ENCODE measurements at regions not wholly inside any gene's neighbourhood (a gene's known extent, or its start where the extent isn't known, plus 50 kb on each side); places are given as distances from the start of the nearest gene placed in this dataset.

DNA sequence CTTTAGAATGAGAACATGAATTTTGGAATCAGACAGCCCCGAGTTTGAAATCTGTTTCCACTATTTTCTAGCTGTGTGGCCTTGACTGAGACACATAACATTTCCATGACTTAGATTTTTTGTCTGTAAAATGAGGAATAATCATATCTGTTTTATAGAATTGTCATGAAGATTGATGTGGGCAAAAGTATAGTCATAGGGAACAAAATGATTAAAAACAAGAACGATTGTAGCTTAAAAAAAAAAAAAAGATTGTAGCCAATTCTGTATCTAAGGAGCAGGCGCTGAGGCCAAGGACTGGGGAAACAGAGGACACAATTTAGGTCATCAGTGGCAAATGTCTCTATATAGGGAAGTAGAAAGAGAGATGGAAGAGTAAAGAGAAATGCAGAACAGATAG lies 201.6 kb upstream of the C1QTNF7 start:
- DNase-seq (ENCODE audit: low read depth, low spot score) = no peak

DNA sequence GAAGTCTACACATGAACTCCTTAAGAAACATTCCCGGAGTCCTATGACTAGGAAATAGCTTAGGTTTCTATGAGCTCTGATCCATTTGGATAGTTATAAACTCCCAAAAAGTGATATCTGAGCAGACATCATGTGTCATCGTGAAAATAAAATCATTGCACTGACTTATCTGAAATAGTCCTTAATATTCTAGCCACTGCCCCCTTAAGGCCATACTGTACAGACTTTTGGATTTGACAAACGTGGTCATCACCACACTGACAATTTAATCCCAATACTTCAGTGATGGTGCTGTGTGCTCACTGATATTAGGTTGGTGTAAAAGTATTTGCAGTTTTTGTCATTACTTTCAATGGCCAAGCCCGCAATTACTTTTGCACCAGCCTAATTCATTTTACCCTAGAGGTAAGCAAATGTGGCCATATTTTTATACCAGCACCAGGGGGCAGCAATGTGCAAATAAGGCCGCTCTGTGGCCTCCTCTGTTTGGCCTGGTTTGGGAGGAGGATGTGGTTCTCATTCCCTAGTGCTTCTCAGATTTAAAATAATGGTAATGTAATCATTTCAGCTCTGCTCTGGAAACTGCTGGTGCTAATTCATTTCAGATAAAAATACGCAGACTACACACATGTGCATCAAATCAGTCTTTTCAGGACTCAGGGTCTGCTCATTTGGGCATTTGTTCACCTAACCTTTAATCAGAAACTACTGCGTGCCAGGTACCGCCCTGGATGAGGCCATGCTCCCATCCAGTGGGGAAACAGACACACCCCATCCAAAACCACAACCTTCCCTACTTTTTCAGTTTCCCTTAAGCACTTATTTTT lies 196.4 kb upstream of the C1QTNF7 start:
- peak; percentile 10 for DNase-seq (ENCODE audit: low read depth, low spot score)

DNA sequence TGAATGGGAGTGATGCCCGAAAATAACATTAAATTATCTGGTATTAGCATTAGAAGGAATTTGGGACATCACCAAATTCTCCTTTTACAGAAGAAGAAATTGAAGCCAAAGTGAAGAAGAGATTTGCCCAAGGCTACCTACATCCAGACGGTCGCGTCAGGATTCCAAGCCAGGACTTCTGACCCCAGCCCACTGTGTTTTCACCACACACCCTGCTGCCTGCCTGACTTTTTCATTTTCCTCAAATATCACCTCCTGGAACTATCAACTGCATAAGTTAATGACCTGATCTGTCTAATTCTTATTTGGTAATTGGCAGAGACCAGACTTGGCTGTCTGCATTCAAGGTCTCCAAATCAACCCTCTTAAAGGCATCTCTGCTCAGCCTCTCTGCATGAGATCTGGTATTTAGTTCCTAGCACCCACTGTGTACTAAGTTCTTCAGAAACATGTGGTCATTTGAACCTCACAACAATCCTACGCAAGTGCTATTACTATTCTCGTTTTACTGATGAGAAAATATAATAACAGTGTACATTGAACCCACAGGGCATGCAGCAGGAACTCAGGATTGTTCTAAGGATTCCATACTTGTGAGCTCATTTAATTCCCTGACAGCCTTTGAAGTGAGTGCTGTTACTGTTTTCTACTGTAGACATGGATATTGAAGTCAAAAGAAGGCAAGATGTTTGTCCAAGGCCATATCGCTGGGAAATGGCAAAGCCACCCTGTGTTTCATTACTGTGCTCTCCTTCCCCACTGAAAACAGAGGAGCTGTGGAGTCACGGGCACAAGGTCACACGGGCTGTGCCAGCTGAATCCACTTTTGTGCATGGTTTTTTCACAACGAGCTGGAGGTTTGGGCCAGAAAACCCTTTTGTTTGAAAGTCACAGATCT lies 195.2 kb upstream of the C1QTNF7 start:
- DNase-seq (ENCODE audit: low read depth, low spot score) = no peak

DNA sequence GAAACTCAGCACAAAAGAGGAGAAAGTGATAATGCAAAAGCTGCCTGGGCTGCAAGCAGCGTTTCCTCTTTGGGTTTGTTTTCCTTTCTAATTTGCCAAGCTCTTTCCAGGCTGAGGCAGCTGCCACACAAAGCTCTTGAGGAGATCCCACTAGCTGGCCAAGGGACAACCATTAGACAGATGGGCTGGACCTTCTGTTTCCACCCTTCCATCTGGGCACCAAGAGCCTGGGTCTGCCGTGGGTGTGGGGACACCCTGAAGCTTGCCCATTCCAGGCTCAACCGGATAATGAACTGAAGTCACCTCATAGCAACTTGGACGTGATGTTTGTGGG lies 194.6 kb upstream of the C1QTNF7 start:
- no peak for DNase-seq (ENCODE audit: low read depth, low spot score)

DNA sequence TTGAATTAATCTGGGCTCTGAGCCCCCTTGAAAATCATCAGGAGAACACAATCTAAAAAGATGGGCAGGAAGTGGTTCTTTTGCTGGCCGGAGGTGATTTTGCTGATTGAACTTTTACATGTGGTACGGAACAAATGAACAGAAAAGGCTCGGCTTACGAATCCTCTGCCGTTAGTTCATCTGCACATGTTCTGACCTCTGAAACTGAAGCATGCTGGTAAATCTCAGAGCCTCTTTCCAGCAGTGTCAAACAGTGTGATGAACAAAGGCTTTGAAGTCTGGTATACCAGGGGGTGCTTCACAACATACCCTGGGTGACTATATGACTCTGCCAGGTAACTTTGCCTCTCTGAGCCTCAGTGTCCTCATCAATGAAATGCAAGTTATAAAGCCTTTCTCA lies 194.2 kb upstream of the C1QTNF7 start:
- no peak for DNase-seq (ENCODE audit: low read depth, low spot score)

DNA sequence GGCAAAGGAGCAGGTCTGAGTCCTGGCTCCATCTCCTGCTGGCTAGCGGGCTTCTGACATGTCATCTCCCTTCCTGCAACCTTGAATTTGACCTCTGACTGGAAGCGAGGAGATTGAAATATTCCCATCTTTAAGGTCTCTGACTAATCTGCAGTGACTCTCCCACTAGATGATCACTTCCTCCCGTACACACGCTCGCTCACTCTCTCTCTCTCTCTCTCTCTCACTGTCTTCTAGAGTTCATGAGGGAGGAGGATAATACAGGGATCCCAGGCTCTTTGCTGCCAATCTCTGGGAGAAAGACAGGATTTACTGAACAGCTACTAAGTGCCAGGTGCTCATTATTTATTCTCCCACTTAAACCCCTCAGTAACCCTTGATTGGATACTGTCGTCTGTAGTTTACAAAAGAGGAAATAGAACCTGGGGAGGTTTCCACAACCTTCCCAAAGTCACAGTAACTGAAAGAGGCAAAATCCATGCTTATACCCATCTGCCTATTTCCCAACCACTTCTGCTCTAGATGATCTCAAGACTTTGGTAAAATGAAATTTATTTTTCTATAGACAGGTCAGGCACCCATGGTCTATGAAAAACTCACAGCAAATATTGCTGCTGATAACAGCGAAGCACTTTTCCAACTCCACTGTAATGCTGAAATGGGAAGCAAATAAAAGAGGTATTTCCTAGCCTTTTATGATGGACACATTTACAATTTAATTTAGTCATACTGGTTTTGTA lies 193.5 kb upstream of the C1QTNF7 start:
- DNase-seq (ENCODE audit: low read depth, low spot score) = no peak

DNA sequence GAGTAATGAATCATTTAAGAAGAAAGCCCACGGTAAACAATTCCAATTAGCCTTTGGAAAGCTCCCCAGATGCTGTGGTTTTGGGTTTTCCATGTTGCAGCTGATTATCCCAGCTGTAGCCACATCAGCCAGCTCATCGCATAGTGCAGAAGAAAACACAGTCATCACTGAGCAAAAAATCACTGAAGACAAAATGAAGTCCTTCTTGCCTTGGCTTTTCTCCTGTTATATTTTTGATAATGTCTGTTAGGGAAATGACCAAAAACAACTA lies 193.0 kb upstream of the C1QTNF7 start:
- DNase-seq (ENCODE audit: low read depth, low spot score) = no peak

DNA sequence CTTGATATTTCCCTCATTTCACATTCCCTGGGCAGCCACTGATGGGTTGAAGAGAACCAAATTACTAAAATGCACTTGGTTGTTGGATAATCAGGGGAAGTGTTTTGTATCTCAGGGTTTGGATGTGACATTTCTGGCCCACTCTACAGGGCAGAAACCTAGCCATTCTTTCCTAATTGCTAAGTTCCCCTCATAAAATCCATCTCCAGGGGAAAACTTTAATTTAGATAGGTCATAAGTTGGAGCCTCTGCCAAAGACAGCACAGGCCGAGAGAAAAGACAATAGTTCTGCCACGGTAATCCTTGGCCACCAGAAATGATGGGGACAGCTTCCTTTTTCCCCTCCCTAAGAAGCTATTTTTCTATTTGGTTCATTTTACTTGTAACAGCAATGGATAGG lies 192.7 kb upstream of the C1QTNF7 start:
- DNase-seq (ENCODE audit: low read depth, low spot score) = no peak

DNA sequence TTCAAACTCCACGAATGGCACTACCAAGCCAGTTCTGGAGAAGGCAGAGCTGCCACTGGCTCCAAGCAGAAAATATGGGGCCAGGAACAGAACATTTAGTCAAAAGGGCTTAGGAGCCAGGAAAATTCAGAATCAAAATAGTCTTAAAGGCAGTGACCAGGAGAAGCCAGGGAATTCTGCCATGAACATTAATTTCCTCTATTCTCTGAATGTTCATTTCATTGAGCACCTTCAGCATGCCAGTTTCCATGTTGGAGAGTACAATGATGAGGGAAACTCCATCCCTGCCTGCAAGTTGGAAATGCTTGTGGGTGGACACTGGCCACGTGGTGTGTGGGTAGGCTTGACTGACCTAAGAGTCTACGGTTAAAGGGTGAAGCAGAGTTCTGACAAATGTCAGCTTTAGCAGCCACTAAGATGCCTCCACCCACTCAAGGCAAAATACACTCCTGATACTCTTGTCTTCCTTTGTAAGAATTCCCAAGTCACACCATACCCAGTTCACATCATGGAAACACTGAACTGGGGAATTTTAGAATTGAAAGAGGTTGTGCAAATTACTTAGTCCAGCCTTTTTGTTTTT lies 190.1 kb upstream of the C1QTNF7 start:
- DNase-seq (ENCODE audit: low read depth, low spot score) = no peak

DNA sequence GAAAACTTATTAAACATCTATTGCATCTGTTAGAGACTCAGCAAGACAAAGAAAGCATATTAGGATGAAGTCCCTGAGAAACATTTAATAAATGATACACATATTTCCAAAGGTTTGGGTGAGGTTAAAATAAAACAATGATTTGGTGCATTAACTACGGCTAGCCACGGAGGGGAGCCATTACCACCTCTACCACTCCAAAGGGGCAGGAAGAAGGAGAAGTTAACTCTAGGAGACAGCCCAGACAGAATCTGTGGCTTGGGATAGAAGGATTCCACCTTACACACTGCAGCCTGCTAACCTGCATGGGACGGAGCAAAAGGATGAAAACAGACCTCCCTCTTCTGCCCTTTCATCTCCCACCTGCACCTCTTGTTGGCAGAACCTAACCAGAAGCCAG lies 189.1 kb upstream of the C1QTNF7 start:
- no peak for DNase-seq (ENCODE audit: low read depth, low spot score)

DNA sequence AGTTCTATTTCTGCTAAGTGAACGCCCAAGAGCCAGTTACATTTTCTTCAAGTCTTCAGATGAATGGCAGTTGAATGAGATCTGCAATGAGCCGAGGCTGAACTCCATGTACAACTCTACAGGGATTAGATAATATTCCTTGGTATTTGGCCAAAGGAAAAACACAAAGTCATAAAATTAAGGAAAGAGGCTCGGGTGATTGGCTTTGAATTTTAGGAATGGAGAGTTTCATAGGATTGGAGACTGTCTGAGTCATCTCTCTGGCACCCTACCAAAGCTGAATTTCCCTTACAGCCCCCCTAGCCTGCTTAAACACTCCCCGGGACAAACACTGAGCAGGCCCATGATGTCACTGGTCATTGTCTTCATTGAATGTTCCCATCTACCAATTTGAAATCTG lies 188.0 kb upstream of the C1QTNF7 start:
- no peak for DNase-seq (ENCODE audit: low read depth, low spot score)

DNA sequence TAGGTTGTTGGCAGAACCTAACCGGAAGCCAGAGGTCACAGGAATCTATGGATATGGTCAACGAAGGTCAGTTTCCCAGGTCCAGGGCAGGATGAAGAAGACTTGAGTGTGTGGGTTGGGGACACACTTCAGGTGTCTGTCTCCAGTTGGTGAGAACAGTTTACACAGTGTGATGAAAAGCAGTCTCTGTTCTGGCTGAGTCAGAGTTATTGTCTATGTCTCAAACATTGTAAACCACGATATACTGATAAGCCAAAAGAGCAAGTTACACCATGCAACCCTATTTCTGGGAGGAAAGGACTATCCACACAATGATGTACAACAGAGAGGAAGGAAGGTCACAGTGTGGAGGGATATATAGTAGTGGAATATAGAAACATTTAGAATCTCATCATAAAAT lies 187.1 kb upstream of the C1QTNF7 start:
- DNase-seq (ENCODE audit: low read depth, low spot score) = no peak

DNA sequence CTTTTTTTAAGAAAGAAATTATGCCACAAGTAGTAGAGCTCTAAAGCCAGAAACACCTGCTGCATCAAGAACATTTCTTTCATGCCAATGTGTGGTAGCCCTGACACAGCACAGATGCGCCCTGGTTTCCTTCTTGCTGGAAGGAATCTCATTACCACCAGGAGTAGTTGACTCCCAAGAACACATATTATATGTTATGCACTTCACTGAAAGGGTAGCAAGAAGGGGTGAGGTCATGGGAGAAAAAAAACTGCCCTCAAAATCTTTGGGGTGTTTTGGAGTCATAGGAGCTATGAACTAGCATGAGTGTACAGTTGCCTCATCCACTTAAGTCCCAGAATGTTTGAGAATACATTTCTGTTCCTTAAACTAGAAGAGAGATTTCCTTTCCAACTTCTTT lies 185.8 kb upstream of the C1QTNF7 start:
- DNase-seq (ENCODE audit: low read depth, low spot score) = no peak

DNA sequence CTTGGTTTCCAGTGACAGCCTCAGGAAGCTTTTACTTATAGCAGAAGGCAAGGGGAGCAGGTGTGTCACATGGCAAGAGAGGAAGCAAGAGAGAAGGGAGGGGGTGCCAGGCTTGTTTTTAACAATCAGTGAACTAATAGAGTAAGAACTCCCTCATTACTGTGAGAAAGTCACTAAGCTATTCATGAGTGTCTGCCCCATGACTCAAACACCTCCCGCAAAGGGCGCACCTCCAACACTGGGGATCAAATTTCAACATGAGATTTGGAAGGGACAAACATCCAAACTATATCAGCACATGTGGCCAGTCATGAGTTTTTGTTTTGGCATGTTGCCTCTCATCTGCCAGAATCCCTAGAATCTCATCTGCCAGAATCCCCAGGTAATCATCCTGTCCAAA lies 183.5 kb upstream of the C1QTNF7 start:
- DNase-seq (ENCODE audit: low read depth, low spot score) = no peak

DNA sequence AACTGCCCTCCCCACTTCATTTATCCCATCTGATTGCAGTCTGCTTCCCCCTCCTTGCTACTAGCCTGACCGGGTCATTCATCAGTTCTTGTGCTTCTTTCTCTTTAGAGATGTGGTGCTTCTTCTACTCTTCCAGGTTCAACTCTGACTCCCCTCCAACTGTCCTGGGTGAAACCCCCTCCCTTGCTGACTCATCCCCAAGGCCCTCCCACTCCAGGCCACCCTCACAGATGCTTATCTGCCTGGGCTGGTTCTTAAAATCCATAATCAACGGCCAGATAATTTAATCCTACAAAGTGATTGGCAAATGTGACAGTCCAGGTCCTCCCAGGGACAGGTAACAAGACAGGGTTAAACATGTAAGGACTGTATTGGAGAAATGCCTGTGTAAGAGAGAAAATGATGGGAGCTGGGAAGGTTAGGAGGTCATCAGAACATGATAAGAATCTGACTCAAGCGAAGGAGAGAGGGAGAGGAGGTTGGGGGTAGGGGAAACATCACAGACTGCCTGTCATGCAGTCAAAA lies 182.8 kb upstream of the C1QTNF7 start:
- no peak for DNase-seq (ENCODE audit: low read depth, low spot score)

DNA sequence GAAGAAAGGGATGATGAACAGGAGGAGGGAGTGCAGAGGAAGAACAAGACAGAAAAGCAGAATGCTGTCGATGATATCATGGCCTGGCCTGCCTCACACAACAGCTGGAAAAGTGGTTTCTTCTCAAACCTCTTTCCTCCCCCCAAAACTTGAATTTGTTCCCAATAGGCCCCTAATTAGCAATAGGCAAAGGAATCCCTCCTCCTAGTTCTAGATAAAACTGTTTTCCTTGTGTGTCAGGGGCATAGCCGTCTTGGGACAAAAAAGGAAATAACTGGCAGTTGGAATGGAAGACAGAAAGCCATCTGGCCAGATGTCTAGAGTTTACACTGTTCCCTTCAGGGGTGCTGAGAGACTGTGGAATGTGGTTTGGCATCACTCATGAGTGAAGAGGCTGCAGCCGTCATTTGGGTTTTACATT lies 177.8 kb upstream of the C1QTNF7 start:
- no peak for DNase-seq (ENCODE audit: low read depth, low spot score)

DNA sequence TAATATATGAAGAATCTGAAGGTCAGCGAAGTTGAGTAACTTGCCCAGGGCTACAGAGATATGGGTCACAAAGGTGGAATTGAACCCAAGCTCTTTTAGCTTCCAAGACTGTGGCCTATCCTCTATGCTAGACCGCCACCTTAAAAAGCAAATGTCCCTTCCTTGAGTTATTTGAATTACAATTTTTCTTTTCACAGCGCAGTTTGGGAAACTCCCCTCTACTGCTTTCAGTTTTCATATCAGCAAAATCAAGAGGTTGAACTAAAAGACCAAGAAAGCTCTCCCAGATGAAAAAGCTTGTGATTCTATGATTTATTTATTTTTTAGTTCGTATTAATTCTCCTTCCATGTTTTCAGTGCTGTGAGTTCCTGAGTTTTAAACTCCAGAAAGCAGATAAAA lies 174.5 kb upstream of the C1QTNF7 start:
- no peak for DNase-seq (ENCODE audit: low read depth, low spot score)

DNA sequence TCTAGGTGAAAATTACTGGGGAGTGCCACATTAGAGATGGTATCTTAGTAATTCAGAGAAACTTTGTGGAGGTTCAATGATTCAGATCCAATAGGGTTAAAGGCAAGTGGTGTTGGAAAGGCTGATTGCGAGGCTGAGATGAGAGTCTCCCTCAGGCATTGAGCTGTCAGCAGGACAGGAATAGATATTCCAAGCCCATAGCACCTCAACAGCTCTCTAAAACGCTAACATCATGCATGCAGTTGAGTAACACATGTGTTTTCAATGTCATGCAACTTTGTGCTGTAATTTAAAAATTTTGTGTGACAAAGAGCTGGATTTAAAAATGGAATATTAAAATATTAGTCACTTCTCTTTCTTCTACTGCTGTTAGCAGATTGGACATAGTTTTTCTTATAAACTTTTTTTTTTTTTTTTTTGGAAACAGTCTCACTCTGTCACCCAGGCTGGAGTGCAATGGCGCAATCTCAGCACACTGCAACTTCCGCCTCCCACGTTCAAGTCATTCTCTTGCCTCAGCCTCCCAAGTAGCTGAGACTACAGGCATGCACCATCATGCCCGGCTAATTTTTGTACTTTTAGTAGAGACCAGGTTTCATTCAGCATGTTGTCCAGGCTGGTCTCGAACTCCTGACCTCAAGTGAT lies 173.5 kb upstream of the C1QTNF7 start:
- DNase-seq (ENCODE audit: low read depth, low spot score) = no peak

DNA sequence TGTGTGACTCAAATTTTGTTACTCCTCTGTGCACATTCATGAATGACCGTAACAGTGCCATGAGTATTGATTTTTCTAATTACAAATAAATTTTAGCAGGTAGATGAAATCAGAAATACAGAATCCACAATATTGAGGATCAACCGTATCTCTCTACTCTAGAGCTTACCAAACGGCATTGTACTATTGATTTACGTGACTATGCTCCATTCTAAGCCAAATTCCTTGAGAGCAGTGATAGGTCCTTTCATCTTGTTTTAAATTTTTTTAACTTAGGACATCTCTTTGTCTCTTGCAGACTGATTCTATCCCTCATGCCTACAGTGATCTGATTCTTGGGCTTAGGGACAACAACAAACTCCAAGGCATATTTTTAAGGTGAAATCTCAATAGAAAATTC lies 172.3 kb upstream of the C1QTNF7 start:
- DNase-seq (ENCODE audit: low read depth, low spot score) = no peak

DNA sequence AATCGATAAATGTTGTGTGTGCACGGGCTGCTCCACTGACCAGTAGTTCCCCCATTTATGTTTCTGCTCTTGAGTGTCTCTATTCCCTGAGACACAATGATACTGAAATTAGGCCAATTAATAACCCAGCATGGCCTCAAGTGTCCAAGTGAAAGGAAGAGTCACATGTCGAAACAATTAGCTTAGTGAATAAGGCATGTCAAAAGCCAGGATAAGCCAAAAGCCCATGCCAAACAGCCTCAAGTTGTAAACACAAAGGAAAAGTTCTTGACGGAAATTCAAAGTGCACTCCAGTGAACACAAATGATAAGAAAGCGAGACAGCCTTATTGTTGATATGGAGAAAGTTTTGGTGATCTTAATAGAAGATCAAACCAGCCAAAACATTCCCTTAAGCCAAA lies 167.1 kb upstream of the C1QTNF7 start:
- no peak for DNase-seq (ENCODE audit: low read depth, low spot score)

DNA sequence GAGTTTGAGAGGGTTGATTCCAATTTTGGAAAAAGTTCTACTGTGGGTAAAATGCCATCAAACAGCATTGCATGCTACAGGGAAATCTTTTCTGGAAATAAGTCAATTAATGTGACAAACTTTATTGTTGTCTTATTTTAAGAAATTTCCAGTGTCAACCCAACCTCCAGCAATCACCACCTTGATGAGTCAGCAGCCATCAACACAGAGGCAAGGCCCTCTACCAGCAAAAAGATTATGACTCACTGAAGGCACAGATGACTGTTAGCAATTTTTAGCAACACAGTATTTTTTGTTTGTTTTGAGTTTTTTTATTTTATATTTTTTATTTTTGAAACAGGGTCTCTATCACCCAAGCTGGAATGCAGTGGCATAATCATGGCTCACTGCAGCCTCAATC lies 165.4 kb upstream of the C1QTNF7 start:
- DNase-seq (ENCODE audit: low read depth, low spot score) = no peak
